GM19455 (cell line): ENCODE measurements at regions not wholly inside any gene's neighbourhood (a gene's known extent, or its start where the extent isn't known, plus 50 kb on each side); places are given as distances from the start of the nearest gene placed in this dataset.
"Not testable (repeated sequence)": the region's sequence is repeated elsewhere in the genome, so short reads cannot be mapped to it uniquely, and the experiment has no call there.

ENCODE experiments used
- ATAC-seq: cut with Tn5 transposase; IDR thresholded peaks from one replicate; pipeline ENCODE4 v1.9.1; 2021; ENCODE audit not compliant: unreplicated experiment

DNA sequence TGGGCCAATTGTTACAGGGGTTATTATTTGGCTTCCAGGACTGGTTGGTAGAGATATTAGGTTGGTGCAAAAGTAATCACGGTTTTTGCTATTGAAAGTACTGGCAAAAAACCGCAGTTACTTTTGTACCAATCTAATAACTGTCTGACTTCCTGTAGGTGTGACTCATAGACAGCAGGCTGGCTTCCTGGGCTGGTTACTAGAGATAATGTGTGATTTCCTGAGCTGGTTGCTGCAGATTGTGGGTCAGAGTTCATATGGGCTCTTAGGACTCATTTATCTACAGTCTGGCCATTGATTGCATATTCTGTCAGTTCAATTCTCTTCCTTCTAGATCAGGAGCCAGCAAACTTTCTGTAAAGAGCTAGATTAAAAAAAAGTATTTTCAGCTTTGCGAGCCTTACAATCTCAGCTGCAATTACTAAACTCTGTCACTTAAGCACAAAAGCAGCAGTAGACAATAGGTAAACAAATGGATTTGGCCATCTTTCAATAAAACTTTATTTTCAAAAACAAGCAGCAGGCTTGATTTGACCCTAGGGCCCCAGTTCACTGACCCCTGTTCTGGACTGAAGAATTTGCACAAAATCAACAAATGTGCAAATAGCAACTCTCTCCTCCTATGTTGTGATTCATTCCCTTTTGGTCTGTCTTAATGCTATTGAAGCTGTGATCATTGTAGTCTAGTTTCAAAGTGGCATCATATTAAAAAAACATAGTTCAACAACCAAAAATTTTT lies 50.8 kb upstream of the BOD1L1 start:
- ATAC-seq, result no peak

DNA sequence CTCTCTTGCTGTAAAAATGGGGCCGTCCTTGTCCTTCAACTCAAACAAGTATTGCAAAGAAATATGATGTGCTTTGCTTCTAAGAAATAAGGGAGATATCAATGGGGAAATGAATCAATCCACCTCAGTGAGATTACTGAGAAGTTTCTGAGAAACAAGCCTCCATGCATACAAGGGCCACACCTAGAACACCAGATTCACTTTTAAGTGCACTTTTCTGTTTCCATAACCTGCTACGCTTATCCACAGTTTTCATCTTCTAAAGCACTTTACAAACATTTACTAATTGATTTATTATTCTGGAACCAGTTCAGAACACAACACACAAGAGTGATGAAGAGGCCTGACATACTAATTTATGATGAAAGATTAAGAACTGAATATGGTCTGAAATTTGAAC lies 54.0 kb upstream of the BOD1L1 start:
- ATAC-seq, result no peak

DNA sequence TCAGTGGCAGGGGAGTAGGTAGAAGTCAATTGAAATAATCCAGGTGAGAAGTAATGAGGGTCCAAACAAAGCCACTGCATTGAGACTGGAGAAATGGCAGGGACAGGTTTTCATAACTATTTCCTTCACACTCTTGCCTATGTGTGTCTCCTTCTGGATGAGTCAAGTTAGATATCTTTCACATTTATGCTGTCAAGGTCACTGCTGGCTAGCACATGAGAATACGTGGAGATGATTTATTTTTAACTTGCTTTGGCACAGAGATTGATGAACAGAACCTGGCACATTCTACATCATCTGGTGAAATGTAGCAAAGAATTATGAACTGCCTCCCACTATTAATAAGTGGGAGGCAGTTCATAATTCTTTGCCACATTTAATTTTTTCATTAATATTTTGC lies 66.7 kb upstream of the BOD1L1 start:
- ATAC-seq, result no peak

DNA sequence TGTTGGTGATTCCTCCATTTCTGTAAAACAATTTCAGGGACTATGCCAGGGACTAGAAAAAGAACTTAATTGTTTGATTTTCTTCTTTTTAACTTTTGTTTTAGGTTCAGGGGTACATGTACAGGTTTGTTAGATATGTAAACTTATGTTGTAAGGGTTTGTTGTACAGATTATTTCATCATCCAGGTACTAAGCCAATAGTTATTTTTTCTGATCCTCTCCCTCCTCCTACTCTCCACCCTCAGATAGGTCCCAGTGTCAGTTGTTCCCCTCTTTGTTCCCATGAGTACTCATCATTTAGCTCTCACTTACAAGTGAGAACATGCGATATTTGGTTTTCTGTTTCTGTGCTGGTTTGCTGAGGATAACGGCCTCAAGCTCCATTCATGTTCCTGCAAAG lies 70.8 kb upstream of the BOD1L1 start:
- no peak for ATAC-seq

DNA sequence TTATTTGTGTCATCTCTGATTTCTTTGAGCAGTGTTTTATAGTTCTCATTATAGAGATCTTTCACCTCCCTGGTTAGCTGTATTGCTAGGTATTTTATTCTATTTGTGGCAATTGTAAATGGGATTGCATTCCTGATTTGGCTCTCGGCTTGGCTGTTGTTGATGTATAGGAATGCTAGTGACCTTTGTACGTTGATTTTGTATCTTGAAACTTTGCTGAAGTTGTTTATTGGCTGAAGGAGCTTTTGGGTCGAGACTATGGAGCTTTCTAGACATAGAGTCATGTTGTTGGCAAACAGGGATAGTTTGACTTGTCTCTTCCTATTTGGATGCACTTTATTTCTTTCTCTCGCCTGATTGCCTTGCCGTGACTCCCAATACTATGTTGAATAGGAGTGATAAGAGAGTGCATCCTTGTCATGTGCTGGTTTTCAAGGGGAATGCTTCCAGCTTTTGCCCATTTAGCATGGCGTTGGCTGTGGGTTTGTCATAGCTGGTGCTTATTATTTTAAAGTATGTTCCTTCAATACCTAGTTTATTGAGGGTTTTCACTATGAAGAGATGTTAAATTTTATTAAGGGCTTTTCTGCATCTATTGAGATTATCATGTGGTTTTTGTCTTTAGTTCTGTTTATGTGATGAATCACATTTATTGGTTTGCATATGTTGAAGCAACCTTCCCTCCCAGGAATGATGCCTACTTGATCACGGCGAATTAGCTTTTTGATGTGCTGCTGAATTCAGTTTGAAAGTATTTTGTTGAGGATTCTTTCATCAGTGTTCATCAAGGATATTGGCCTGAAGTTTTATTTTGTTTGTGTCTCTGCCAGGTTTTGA lies 72.7 kb upstream of the BOD1L1 start:
- ATAC-seq, result no peak

DNA sequence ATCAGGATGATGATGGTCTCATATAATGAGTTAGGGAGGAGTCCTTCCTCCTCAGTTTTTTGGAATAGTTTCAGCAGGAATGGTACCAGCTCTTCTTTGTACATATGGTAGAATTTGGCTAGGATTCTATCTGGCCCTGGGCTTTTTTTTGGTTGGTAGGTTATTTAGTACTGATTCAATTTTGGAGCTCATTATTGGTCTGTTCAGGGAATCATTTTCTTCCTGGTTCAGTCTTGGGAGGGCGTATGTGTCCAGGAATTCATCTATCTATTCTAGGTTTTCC lies 73.3 kb upstream of the BOD1L1 start:
- not testable (repeated sequence) for ATAC-seq

DNA sequence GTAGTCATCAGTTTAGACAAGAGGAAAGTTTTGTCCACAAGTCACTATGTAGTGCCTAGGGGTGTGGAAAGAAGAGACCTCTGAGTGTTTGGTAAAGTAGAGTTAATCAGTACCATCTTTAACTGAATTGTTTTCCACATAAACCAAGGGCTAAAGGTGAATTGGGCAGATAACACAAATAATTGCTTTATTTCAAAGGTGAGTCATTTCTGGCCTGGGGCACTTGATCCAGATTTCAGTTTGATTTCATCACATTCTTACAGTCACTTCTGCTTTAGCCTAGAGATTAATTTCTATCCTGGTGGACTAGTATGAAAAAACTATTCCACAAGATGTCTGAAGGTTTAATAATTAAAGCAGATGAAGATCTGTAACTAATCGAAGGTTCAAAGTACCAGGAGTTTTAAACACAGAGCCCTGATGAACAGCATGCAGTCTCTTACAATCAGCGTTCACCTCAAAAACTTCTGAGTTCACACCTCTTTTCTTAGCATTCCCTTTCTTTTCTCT lies 74.5 kb upstream of the BOD1L1 start:
- ATAC-seq, result no peak

DNA sequence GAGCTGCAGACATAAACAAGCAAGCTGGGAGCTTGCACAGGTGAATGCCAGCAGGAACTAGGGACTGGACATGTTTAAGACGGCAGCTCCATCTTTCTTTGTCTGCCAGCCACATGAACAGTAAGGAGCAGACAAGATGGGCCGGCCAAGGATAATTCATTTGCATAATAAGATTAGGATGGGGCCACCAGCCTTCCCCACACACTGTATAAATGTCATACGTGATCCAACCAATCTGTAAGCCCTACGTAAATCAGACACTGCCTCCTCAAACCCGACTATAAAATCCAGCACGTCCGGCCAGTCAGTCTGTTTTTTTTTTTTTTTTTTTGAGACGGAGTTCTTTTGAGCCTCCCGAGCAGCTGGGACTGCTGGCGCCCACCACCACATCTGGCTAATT lies 75.6 kb upstream of the BOD1L1 start:
- ATAC-seq, result no peak

DNA sequence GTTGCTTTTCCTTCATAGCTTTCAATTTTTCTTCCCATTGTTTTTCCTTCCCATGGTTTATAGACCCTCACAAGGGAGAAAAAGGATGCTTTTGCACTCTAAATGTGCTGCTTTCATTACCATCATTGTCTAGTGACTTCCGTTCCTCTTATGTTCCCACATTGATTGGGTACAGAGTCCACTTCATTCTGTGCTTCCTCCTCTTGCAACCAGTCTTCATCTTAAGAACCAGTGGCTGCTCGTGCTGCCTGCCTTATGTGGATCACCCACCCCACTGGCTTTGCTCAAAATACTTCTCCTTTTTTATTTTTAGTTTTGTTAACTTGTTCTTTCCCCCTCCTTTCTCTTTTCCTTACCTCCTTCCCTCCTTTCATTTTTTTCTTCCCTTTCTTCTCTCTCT lies 76.5 kb upstream of the BOD1L1 start:
- no peak for ATAC-seq

DNA sequence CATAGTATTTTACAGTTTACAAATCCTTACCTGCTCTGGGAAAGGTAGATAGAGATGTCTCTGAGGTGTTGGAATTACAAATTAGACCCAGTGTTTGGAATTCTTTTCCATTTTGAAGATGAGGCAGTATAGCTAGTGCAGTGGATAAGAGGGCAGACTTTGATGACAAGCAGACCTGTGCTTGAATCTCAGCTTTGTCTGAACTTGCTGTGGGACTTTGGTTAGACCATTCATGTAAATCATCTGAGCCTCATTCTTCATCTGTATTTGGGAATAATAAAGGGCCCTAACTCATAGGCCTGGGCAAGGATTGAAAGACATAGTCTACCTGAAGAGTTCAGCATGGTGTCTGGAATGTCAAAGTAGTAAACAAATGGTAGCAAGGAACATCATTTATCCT lies 77.2 kb upstream of the BOD1L1 start:
- ATAC-seq, result no peak

DNA sequence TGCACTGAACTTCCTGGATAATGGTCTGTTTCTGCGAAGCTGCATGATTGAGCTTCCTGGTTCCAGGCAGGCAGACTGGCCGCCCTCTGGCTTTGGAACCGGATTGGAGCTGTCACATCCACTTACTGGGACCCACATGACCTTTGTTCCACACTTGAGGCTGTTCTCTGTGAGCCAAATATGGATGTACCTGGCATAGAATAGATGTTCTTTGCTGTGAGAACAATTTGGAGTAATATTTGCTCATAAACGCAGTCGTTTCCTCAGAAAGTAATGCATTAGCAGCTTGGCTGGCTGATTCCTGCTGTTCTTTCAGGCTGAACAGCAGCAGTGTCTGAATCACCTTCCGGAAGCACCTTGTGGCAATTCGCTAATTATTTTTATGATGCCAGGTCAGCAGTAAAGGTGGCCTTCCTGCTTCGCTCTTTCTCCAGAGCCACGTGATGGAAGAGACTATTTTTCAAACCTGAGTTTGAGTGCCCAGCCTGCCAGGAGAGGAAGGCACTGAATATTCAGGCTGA lies 78.1 kb upstream of the BOD1L1 start:
- ATAC-seq, result no peak

DNA sequence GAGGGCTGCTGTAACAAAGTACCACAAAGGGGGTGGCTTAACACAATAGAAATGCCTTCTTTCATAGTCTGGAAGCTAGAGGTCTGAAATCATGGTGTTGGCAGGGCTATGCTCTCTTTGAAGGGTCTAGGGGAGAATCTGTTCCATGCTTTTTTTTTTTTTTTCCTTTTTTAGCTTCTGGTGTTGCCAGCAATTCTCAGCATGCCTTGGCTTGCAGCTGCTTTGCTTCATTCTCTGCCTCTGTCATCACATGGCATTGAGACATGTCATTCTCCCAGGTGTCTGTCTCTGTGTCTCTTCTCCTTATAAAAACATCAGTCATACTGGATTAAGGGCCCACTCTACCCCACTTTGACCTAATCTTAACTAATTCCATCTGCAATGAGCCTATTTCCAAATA lies 78.6 kb upstream of the BOD1L1 start:
- no peak for ATAC-seq

DNA sequence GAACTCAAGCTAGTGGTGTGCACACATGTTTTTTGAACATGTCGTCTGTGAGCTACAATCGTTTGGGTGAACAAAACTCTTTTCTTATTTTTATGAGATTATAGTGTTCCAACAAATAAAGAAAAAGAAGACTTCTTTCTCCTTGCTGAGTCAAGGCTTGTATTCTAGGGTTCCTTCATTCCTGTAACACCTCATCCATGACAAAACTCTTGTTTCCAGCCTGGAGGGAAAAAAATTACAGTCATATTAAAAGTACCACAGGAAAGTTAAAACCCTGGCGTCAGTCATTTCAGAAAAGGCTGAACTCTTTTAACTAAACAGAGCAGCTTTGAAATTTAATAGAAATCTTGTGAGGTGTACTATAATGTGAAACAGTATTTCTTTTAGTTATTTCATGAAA lies 79.2 kb upstream of the BOD1L1 start:
- no peak for ATAC-seq

DNA sequence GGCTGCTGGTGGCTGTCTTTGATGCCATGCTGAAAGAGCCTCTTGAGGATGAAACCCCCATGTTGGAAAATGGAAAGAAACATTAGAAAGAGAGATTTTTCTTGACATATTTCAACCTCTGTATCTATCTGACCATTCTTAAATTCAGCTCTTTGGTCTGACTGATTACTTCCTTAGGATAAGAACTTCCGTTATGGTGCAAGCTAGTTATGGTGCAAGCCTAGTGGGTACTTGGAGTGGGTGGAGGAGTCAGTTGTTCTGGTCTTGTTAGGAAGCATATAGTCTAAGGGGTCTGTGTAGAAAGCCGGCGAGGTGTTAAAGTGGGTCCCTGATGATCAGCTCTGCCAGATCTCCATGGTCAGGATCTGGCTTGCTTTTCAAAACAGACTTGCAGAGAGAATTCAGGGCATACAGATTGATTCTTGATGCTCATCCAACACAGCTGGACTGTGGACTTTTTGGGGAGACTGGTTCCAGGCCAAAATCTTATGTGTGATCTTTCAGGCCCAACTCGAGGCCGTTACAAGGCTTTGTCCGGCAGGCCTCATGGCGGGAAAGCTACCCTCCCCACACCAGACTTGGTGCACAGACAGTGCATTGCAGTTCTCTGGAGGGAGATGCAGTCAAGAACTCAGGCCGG lies 82.8 kb upstream of the BOD1L1 start:
- no peak for ATAC-seq

DNA sequence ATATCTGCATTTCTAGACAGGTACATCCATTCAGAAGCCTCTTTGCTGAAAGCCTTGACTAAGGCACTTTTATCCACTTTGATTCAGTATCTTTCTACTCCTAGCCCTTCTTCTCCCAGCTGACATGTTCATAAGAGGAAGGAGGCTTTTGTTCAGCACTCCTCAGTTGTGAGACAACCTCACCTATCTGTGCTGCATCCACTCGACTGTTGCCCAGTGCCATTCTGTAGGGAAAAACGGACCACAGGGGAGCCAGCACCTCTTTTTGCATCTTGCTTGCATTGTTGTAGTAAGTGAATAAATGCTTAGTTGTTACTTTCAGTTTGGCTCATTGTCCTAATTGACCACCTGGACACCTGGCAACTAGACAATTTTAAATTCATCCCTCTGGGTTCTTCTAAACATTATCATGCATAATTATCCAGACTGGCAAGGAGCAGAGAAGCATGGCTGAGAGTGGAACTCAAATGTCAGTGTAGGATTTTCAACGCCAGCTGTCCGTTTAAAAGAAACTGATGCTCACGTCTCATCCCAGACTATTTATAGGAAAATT lies 83.8 kb upstream of the BOD1L1 start:
- no peak for ATAC-seq

DNA sequence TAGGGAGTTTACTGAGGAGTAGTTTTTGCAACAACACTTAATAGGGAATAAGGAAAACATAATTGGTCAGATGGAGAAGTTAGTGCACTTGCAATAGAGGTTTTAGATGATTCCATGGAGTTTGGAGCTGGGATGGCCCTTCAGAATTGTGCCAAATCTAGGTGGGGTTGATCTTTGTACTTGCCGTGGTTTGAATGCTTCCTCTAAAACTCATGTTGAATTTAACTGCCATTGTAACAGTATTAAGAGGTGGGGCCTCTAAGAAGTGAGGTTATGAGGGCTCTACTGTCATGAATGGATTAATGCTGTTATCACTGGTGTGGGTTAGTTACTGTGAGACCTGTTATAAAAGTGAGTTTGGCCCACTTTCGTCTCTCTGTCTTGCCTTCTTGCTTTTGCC lies 94.4 kb upstream of the BOD1L1 start:
- no peak for ATAC-seq

DNA sequence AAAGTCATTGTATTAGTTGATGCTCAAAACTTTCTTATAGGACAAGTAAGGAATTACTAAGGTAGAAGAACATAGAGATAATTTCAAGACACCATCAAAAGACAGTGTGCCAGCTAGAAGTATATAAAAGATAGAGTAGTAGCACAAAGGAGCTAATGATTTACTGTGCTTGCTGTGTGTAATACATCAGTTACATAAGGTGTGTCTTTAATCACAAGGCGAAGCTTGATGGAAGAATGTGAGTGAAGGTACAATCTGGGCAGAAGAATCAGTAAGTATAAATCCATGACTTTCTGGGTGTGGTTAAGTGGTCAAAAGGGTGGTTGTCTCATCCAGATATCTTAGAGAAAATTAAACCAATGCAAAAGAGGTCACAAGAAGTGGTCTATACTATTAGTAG lies 95.1 kb upstream of the BOD1L1 start:
- no peak for ATAC-seq

DNA sequence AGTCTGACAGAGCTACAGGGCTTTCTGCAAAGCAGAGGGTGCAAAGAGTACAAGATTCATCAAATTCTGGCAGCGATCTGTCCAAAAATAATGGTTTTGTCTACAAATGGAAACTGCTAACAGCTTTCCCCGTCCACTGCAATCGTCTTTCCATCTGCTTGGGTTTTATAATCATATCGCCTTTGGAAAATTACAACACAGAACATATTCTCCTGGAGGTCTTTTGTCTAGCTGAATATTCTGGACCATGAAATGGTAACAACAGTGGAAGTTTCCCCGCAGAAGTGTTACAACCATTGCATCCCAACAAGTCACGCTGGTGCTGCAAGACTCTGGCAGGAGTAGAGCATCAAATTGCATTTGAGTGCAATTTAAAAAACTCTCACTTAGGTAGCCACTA lies 101.2 kb upstream of the BOD1L1 start:
- no peak for ATAC-seq

DNA sequence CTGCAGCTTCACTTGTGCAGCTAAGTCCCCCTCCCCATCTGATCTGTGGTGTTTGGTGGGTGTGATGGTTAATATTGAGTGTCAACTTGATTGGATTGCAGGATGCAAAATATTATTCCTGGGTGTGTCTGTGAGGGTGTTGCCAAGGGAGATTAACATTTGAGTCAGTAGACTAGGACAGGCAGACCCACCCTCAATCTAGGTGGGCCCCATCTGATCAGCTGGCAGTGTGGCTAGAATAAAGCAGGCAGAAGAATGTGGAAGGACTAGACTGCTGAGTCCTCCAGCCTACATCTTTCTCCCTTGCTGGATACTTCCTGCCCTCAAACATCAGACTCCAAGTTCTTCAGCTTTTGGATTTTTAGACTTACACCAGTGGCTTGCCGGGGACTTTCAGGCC lies 103.5 kb upstream of the BOD1L1 start:
- ATAC-seq, result no peak

DNA sequence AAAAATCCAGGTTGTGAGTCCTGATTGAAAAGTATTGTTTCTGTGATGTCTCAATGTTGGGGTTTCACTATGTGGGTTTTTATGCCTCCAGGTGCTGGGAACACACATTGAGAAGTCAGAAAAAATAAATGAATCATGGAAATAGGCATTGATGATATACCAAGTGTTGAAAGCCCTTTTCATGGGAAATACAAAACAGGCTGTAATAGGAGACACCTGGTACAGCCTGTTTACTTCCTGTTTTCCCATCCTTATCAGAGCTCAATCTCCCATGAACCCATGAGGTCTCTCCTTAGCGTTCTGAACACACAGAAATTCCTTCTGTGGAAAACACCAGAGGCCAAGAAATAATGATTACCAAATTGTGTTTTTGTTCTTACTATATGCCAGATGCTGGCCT lies 106.3 kb upstream of the BOD1L1 start:
- ATAC-seq, result no peak

DNA sequence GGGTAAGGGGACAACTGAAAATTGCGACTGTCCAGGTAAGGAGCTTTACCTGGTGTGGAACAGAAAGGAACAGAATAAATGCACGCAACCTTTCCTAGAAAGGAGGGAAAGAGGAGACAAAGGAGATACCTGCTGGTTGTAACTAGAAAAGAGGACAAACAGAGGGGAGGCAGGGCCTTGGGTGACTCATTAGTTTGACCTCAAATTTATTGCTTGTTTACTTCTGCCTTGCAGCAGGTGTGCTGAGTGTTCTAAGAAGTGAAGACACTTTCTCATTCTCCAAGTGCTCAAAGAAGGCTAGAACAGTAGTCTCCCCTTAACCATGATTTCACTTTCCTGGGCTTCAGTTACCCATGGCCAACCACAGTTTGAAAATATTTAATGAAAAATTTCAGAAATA lies 123.1 kb upstream of the BOD1L1 start:
- no peak for ATAC-seq

DNA sequence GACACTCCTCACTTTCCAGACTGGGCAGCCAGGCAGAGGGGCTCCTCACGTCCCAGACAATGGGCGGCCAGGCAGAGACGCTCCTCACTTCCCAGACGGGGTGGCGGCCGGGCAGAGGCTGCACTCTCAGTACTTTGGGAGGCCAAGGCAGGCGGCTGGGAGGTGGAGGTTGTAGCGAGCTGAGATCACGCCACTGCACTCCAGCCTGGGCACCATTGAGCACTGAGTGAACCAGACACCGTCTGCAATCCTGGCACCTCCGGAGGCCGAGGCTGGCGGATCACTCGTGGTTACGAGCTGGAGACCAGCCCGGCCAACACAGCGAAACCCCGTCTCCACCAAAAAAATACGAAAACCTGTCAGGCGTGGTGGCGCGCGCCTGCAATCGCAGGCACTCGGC lies 134.1 kb upstream of the BOD1L1 start:
- not testable (repeated sequence) for ATAC-seq
